WTC11 (cell line): ENCODE measurements at regions not wholly inside any gene's neighbourhood (a gene's known extent, or its start where the extent isn't known, plus 50 kb on each side); places are given as distances from the start of the nearest gene placed in this dataset.

Experiments
- CREM ChIP-seq: sonication (generic); formaldehyde crosslinking; IDR thresholded peaks from 2 replicates; pipeline ENCODE4 v1.8.1; 2022; ENCODE audit warnings: mild to moderate bottlenecking, missing genetic modification reagents, moderate library complexity
- CTCF ChIP-seq: fragments of 200-600 bp; IDR thresholded peaks from 2 replicates; pipeline ENCODE4 v1.8.0; 2022; ENCODE audit warnings: antibody characterized with exemption
- HMGA2 ChIP-seq: fragments of 250-450 bp; sonication (Bioruptor Pico); IDR thresholded peaks from 2 replicates; pipeline ENCODE4 v1.4.0; 2021; ENCODE audit warnings: mild to moderate bottlenecking, moderate library complexity
- MLX ChIP-seq: sonication (generic); formaldehyde crosslinking; IDR thresholded peaks from 2 replicates; pipeline ENCODE4 v1.8.1; 2023; ENCODE audit warnings: mild to moderate bottlenecking, missing genetic modification reagents, moderate library complexity
- NR1H2 ChIP-seq: sonication (generic); formaldehyde crosslinking; IDR thresholded peaks from 2 replicates; pipeline ENCODE4 v1.9.0; 2021; ENCODE audit warnings: mild to moderate bottlenecking, moderate library complexity, missing genetic modification reagents
- SMAD3 ChIP-seq: sonication (generic); formaldehyde crosslinking; IDR thresholded peaks from 2 replicates; pipeline ENCODE4 v1.8.0; 2022; ENCODE audit warnings: missing genetic modification reagents, mild to moderate bottlenecking, borderline replicate concordance
- ZNF317 ChIP-seq: sonication (generic); formaldehyde crosslinking; IDR thresholded peaks from 2 replicates; pipeline ENCODE4 v1.8.1; 2023; ENCODE audit warnings: low read depth, mild to moderate bottlenecking, moderate library complexity, missing genetic modification reagents, borderline replicate concordance

- no peak for TF ChIP-seq HMGA2 (CRISPR knock-in tag)
- TF ChIP-seq CREM (CRISPR knock-in tag): no peak
- TF ChIP-seq MLX: no peak
- no peak for TF ChIP-seq ZNF317 (CRISPR knock-in tag)
- no peak for TF ChIP-seq CTCF
- no peak for TF ChIP-seq SMAD3 (CRISPR knock-in tag)
- TF ChIP-seq NR1H2: no peak
Observed at GRCh38 chr10:123295644-123296043, 141.4 kb downstream of the BUB3 start.
